ENCODE measurements at regions not wholly inside any gene's neighbourhood (a gene's known extent, or its start where the extent isn't known, plus 50 kb on each side); places are given as distances from the start of the nearest gene placed in this dataset.

GRCh38 chr7:116317907-116318306, 107.6 kb downstream of the TES start:
- no peak overlapping the region for H3K4me2 ChIP-seq (ENCODE audit: low read length)
- H3F3A ChIP-seq (ENCODE audit: insufficient read depth, low read length) = no peaks in the 10 kb centered on the region
- no peak overlapping the region for H3K27ac ChIP-seq (ENCODE audit: low read depth, low read length, poor library complexity, severe bottlenecking)
- H3K4me1 ChIP-seq (ENCODE audit: insufficient read depth, low read length, severe bottlenecking) = no peaks in the 10 kb centered on the region
- H4K20me1 ChIP-seq (ENCODE audit: insufficient read depth, low read length) = no peaks in the 10 kb centered on the region
- H3K36me3 ChIP-seq (ENCODE audit: insufficient read depth, low read length) = no peaks in the 10 kb centered on the region
- H3K9ac ChIP-seq (ENCODE audit: low read length) = no peak overlapping the region
- H3K9me3 ChIP-seq (ENCODE audit: low read length) = no peaks in the 10 kb centered on the region
- no peaks in the 10 kb centered on the region for H3K27me3 ChIP-seq (ENCODE audit: insufficient read depth, low read length)
- TF ChIP-seq CTCF (IDR thresholded peaks at IDR 0.05; ENCODE audit: low read length) (no peak), EZH2 (IDR thresholded peaks at IDR 0.05; ENCODE audit: borderline replicate concordance, low read length) (no peak)
- no peak overlapping the region for H3K4me3 ChIP-seq (ENCODE audit: low read depth, low read length, poor library complexity, severe bottlenecking)
- H2AFZ ChIP-seq (ENCODE audit: low read length) = no peak overlapping the region
- no peaks in the 10 kb centered on the region for H3K9me2 ChIP-seq (ENCODE audit: low read depth, low read length)
- no peaks in the 10 kb centered on the region for H3K79me2 ChIP-seq (ENCODE audit: insufficient read depth, low read length)

- Histone ChIP-seq H3K9ac (ENCODE audit: low read length) (no peak overlapping the region), H3K4me2 (ENCODE audit: low read length) (no peak overlapping the region), H3K4me3 (ENCODE audit: low read depth, low read length, poor library complexity, severe bottlenecking) (no peak overlapping the region), H4K20me1 (ENCODE audit: insufficient read depth, low read length) (no peaks in the 10 kb centered on the region), H3F3A (ENCODE audit: insufficient read depth, low read length) (no peaks in the 10 kb centered on the region), H3K27me3 (ENCODE audit: insufficient read depth, low read length) (no peaks in the 10 kb centered on the region), H3K9me3 (ENCODE audit: low read length) (no peaks in the 10 kb centered on the region), H3K9me2 (ENCODE audit: low read depth, low read length) (no peaks in the 10 kb centered on the region), H3K79me2 (ENCODE audit: insufficient read depth, low read length) (no peaks in the 10 kb centered on the region), H3K27ac (ENCODE audit: low read depth, low read length, poor library complexity, severe bottlenecking) (no peak overlapping the region), H3K36me3 (ENCODE audit: insufficient read depth, low read length) (no peaks in the 10 kb centered on the region), H3K4me1 (ENCODE audit: insufficient read depth, low read length, severe bottlenecking) (no peaks in the 10 kb centered on the region), H2AFZ (ENCODE audit: low read length) (no peak overlapping the region)
- TF ChIP-seq CTCF (IDR thresholded peaks at IDR 0.05; ENCODE audit: low read length) = no peak
Observed at GRCh38 chr7:116322541-116322940, 112.2 kb downstream of the TES start.

- no peak overlapping the region for H2AFZ ChIP-seq (ENCODE audit: low read length)
- no peaks in the 10 kb centered on the region for H3F3A ChIP-seq (ENCODE audit: insufficient read depth, low read length)
- H3K4me2 ChIP-seq (ENCODE audit: low read length) = no peak overlapping the region
- H3K27me3 ChIP-seq (ENCODE audit: insufficient read depth, low read length) = no peaks in the 10 kb centered on the region
- no peaks in the 10 kb centered on the region for H3K36me3 ChIP-seq (ENCODE audit: insufficient read depth, low read length)
- H3K4me3 ChIP-seq (ENCODE audit: low read depth, low read length, poor library complexity, severe bottlenecking) = no peak overlapping the region
- H3K79me2 ChIP-seq (ENCODE audit: insufficient read depth, low read length) = no peaks in the 10 kb centered on the region
- H3K4me1 ChIP-seq (ENCODE audit: insufficient read depth, low read length, severe bottlenecking) = no peaks in the 10 kb centered on the region
- no peaks in the 10 kb centered on the region for H3K9me2 ChIP-seq (ENCODE audit: low read depth, low read length)
- no peak overlapping the region for H3K9ac ChIP-seq (ENCODE audit: low read length)
- H3K9me3 ChIP-seq (ENCODE audit: low read length) = no peaks in the 10 kb centered on the region
- H4K20me1 ChIP-seq (ENCODE audit: insufficient read depth, low read length) = no peaks in the 10 kb centered on the region
- H3K27ac ChIP-seq (ENCODE audit: low read depth, low read length, poor library complexity, severe bottlenecking) = no peak overlapping the region
- TF ChIP-seq CTCF (IDR thresholded peaks at IDR 0.05; ENCODE audit: low read length) = no peak
- TF ChIP-seq EZH2 (IDR thresholded peaks at IDR 0.05; ENCODE audit: borderline replicate concordance, low read length) = no peak
Observed at GRCh38 chr7:116324582-116324981, 114.2 kb downstream of the TES start.
